ENCODE measurements at regions not wholly inside any gene's neighbourhood (a gene's known extent, or its start where the extent isn't known, plus 50 kb on each side); places are given as distances from the start of the nearest gene placed in this dataset.

DNA sequence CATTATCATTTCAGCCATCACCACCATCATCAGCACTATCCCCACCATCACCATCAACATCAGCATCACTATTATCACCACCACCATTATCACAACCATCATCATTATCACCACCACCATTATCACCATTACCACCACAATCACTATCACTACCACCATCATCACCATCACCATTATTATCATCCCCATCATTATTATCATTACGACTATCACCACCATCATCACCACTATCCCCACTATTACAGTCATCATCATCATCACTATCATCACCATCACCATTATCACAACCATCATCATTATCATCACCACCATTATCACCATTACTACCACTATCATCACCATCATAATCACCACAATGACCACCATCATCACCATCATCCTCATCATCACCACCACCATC, 50.4 kb upstream of the CMKLR1 start:
- DNase-seq: no peak
- TF ChIP-seq, protein P1, sequence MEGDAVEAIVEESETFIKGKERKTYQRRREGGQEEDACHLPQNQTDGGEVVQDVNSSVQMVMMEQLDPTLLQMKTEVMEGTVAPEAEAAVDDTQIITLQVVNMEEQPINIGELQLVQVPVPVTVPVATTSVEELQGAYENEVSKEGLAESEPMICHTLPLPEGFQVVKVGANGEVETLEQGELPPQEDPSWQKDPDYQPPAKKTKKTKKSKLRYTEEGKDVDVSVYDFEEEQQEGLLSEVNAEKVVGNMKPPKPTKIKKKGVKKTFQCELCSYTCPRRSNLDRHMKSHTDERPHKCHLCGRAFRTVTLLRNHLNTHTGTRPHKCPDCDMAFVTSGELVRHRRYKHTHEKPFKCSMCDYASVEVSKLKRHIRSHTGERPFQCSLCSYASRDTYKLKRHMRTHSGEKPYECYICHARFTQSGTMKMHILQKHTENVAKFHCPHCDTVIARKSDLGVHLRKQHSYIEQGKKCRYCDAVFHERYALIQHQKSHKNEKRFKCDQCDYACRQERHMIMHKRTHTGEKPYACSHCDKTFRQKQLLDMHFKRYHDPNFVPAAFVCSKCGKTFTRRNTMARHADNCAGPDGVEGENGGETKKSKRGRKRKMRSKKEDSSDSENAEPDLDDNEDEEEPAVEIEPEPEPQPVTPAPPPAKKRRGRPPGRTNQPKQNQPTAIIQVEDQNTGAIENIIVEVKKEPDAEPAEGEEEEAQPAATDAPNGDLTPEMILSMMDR (IDR thresholded peaks at IDR 0.05): no peak
- Histone ChIP-seq H3K27me3 (no peaks in the 10 kb centered on the region), H3K4me1 (peaks cover under 1% of the 10 kb centered on the region), H3K4me3 (no peak overlapping the region), H3K36me3 (no peaks in the 10 kb centered on the region), H3K9me3 (peaks cover 4% of the 10 kb centered on the region), H3K27ac (no peak overlapping the region)
- intact Hi-C loops (cut with DNase I): no loop called here
- ATAC-seq: no peak

Measured in upper lobe of right lung (tissue), 1 donor.